HG03354 (cell line): ENCODE measurements at regions not wholly inside any gene's neighbourhood (a gene's known extent, or its start where the extent isn't known, plus 50 kb on each side); places are given as distances from the start of the nearest gene placed in this dataset.
"Not testable (repeated sequence)": the region's sequence is repeated elsewhere in the genome, so short reads cannot be mapped to it uniquely, and the experiment has no call there.

Experiments used
- ATAC-seq: cut with Tn5 transposase; IDR thresholded peaks from one replicate; pipeline ENCODE4 v1.9.1; 2021; ENCODE audit warnings: mild to moderate bottlenecking; ENCODE audit not compliant: unreplicated experiment, poor library complexity, severe bottlenecking

DNA sequence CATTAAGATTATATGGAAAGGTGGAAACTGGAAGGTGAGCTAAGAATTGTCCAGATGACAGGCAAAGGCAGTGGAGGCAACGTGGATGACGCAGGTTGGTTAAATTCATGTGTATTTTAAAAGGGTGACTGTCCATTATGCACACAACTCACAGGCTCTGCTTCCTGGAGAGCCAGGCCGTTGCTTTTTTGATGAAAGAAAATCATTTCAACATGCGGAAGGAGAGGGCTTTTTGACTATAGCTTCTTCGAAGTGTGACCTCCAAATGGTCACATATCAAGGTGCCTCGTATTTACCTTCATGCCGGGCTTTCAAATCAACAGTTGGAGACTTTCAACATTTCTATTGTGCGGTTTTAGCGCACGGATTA, 126.7 kb downstream of the MYCN start:
- no peak for ATAC-seq

DNA sequence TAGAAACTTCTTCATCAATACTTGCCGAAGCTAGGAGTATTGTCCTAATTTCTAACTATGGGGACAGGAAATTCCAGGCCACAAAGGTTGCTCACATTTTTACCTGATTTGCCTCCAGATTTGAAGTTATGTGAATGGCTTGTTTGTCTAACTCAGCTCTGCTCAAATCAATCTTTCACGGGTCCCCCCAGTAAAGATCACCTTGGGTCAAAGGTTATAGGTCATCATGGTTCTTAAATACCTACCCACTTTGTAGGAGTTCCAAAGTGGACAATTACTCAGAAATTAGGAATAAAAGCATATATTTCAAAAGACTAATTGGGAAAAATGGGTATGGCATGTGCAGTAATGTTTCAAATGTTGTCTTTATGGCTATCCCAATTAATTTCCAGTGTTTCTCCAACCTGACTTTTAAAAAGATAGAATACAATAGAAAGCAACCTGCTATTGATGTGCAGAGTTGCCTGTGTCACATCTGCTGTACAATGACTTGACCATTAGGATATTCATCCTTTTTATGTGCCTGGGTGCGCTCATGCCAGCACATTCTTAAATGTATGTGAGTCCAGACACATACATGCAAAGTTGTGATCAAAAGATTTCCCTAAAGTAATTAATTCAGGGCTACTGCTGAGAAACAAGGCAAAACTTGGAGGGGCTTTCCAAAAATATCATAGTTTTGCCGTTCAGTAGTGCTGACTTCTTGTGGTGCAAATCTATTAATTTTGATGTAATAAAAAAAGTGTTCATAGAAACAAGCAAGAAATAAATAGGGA, 126.1 kb downstream of the MYCN start:
- no peak for ATAC-seq

DNA sequence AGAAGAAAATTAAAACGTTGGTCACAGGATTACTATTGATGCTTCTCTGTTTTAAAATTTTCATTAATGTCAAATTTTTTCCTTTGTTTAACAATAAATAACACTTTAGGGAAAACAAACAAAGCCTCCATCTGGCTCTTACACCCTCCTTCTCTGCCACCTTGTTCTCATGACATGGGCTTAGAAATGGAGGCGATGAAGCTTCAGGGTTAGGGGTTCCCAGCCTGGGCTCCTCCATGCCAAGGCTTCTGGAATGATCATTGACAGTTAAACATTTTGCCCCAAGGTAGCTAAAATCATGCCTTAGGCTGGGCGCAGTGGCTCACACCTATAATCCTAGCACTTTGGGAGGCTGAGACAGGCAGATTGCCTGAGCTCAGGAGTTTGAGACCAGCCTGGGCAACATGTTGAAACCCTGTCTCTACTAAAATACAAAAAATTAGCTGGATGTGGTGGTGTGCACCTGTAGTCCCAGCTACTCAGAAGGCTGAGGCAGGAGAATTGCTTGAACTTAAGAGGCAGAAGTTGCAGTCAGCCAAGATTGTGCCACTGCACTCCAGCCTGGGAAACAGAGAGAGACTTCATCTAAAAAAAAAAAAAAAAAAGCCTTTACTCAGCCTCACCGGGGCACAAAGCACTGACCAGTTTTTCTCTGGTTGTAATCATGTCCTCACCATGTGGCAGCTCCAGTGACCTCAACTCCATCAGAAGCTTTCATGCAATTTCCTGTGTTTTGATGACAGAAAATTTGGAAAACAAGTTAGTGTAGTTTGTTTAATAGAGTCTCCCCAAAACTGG, 125.1 kb downstream of the MYCN start:
- ATAC-seq, result not testable (repeated sequence)

DNA sequence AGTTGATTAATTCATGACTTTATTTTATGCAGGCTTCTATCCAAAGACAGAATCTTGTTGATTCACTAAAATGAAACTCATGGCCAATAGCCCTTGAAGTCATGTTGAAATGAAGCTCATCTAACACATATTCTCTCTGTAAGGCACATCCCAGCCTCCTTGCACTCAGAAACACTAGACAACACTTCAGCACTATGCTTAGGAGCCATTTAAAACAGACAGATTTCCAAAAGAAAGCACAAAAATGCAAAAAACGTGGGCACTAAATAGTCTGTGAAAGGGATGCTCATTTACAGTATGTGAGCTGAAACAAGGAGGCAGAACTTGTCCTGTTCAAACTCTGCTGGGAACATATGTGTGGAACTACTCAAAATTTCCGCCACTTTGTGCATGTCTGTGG, 124.4 kb downstream of the MYCN start:
- no peak for ATAC-seq

DNA sequence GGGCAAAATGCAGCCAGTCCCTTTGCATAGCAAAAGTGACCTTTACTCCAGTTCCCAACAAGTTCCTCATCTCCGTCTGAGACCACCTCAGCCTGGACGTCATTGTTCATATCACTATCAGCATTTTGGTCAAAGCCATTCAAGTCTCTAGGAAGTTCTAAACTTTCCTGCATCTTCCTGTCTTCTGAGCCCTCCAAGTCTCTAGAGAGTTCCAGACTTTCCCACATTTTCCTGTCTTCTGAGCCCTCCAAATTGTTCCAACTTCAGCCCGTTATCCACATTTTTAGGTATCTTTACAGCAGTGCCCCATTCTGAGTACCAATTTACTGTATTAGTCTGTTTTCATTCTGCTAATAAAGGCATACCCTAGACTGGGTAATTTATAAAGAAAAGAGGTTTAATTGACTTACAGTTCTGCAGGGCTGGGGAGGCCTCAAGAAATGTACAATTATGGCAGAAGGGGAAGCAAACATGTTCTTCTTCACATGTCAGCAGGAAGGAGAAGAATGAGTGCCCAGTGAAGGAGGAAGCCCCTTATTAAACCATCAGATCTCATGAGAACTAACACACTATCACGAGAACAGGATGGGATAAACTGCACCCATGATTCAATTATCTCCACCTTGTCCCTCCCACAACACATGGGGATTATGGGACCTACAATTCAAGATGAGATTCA, 123.7 kb downstream of the MYCN start:
- no peak for ATAC-seq

DNA sequence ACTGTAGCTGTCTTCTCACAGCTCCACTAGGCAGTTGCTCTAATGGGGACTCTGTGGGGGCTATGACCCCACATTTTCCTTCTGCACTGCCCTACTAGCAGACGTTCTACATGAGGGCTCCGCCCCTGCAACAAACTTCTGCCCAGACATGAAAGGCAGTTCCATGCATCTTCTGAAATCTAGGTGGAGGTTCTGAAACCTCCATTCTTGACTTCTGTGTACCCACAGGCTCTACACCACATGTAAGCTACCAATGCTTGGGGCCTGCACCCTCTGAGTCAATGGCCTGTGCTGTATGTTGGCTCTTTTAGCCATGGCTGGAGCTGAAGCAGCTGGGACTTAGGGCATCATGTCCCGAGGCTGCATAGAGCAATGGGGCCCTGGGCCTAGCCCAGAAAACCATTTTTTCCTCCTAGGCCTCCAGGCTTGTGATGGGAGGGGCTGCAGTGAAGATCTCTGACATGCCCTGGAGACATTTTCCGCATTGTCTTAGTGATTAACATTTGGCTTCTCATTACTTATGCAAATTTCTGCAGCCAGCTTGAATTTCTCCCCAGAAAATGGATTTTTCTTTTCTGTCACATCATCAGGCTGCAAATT, 123.0 kb downstream of the MYCN start:
- no peak for ATAC-seq

DNA sequence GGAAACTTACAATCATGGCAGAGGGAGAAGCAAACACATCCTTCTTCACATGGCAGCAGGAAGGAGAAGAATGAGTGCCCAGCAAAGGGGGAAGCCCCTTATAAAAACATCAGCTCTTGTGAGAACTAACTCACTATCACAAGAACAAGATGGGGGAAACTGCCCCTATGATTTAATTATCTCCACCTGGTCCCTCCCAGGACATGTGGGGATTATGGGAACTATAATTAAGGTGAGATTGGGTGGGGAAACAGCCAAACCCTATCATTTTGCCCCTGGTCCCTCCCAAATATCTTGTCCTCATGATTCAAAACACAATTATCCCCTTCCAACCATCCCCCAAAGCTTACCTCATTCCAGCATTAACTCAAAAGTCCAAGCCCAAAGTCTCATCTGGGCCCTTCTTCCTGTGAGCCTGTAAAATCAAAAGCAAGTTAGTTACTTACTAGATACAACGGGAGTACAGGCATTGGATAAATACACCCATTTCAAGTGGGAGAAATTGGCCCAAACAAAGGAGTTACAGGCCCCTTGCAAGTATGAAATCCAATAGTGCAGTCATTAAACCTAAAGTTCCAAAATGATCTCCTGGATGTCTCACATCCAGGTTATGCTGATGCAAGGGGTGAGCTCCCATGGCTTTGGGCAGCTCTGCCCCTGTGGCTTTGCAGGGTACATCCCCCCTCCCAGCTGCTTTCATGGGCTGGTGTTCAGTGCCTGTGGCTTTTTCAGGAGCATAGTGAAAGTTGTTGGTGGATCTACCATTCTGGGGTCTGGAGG, 122.3 kb downstream of the MYCN start:
- no peak for ATAC-seq

DNA sequence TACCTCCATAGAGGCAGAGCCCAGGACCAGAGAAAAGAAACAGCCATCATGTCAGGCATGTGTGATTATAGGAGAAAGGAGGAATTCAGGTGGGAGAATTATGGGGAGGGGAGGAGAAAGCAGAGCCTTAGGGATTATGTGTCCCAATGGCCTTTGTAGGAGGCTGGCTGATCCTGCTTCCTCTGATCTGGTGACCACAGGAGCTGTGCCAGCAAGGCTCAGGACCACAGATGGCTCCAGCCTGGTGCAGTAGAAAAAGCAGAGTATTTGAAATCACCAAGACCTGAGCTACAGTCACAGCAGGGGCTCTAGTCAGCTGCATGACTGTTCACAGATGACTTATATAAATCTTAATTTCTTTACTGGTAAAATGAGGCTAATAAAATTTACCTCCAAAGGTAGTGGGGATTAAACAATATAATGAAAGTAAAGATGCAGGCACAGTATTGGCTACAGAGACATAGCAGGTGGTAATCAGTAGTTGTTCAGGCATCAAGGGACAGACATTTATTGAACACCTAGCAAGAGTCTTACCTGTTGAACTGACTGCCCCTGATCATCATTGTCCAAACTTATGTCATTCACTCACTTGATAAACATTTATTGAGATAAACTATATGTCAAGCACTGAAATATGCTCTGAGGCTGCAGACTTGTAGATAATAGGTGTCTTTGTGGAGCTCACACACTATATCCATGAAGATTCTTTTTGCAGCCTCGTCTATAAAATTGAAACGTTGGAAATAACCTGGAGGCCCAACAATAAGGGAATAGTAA, 121.3 kb downstream of the MYCN start:
- no peak for ATAC-seq

DNA sequence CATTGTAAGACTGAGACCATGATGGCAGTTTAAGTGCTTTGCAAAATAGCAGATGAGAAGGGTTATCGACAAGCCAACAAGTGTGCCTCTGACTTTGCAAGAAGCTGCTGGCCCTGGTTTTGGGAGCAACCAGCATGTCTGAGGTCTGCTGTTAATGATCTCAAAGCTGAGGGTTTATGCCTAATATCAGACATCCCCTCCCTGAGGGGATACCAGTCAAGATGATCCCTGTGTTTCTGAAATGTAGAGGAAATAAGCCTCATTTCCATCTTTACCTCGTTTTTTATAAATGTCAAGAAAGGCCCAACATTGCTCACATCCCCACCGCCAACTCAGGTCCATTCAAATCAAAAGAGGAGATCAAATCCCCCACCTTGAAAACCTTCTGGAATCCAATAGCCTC, 120.6 kb downstream of the MYCN start:
- ATAC-seq, result no peak

DNA sequence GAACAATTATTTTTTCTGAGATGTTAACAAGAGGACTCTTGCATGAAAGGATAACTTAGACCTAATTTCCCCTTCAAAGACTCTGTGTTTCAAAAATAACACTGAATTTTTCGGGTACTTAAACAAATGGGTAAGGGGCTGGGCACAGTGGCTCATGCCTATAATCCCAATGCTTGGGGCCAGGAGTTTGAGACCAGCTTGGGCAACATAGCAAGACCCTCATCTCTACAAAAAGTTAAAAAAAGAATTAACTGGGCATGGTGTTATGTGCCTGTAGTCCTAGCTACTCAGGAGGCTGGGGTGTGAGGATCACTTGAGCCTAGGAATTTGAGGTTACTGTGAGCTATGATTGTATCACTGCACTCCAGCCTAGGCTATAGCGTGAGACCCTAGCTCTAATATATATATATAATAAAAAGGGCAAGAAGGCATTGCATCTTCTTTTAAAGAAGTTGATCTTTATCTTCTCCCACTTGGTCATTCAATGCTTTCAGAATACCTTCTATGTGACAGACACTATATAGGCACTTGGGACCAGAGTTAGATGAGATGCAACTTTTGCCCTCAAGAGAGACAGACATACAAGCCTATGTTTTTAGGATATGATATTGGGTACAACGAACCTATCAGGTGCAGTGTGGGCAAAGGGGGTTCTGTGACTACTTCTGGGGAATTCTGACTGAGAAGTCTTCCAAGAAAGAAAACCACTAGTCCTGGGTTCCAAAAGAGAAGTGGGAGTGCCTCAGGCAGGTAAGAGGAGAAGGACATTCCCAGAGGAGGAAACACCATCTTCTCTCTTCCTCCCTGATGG, 120.0 kb downstream of the MYCN start:
- no peak for ATAC-seq

DNA sequence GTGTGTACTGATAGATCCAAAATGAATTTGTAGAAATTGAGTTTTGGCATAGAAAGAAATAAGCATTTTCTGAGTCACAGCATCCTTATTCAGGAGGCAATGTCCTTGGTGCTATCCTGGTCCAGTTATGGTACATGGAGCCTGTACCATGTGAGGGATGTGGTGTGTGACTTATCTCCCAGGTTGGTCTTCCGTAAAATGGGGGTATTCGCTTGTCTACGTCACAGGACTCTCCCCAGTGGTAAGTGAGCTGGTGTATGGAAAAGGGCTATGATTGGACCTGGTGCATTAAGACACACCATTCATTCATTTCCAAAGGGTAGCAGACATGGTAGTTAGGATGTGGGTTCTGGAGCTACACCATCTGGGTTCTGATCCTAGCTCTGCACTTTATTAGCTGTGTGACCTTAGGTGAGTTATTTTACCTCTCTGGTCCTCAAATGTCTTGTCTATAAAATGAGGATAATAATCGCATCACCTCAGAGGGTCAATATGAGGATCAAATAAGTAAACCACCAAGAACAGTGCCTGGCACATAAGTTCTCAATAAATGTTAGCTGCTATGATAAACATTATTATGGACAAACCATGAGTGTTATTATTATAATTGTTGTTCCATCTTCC, 119.2 kb downstream of the MYCN start:
- ATAC-seq, result no peak

DNA sequence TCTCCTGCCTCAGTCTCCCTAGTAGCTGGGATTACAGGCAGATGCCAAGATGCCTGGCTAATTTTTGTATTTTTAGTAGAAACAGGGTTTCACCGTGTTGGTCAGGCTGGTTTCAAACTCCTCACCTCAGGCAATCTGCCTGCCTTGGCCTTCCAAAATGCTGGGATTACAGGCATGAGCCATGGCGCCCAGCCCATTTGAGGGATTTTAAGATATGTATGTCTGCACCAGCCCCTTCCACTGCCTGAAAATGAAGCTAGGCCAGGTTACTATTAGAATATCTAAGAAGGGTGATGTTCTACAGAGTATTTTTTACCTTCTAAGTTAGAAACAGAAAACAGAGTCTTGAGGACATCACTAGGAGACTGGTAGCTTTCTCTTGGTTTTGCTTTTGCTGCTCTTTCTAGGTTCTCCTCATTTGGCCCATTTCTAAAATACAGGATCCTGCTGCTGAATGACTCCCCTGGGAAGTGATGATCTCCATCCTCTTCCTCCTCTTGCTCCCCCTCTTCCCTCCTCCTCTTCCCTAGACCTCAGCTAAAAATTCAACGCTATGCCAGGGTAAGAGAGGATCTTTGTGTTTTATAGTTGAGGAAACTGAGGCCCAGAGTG, 118.5 kb downstream of the MYCN start:
- ATAC-seq, result no peak

DNA sequence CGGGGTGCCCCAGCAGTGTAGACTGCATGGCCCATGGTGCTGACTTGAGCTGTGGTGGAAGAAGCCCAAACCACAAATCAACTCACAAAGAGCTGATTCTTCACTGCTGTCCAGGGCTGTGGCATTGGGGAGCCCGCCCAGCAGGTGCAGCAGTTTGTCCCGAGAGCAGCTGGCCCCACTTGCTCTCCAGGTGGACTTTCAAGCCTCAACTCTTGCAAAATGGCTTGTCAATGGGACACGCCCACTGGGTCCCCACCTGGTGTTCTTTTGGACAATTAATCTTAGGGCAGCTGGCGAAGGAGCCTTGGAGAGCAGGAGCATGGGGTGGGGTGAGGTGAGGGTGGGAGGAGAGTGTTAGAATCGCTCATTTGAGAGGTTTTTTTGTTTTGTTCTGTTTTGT, 117.9 kb downstream of the MYCN start:
- ATAC-seq, result no peak

DNA sequence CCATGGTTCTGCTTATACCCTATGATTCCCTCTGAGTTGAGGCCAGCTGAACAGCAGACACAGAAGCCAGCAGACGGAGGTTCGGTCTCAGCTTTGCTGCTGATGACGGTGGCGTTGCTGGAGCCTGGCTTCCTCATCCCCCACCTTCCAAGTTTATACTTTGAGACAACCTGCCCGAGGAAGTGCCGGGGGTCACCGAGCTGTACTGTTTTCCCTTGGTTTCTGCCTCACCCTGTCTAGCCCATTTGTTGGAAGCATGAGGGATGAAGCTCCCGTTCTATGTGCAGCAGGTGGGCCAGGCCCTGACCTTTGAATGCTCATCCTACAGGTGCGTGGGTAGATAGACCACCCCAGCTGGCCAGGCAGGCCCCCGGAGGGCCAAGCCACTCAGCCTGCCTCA, 117.3 kb downstream of the MYCN start:
- ATAC-seq, result no peak

DNA sequence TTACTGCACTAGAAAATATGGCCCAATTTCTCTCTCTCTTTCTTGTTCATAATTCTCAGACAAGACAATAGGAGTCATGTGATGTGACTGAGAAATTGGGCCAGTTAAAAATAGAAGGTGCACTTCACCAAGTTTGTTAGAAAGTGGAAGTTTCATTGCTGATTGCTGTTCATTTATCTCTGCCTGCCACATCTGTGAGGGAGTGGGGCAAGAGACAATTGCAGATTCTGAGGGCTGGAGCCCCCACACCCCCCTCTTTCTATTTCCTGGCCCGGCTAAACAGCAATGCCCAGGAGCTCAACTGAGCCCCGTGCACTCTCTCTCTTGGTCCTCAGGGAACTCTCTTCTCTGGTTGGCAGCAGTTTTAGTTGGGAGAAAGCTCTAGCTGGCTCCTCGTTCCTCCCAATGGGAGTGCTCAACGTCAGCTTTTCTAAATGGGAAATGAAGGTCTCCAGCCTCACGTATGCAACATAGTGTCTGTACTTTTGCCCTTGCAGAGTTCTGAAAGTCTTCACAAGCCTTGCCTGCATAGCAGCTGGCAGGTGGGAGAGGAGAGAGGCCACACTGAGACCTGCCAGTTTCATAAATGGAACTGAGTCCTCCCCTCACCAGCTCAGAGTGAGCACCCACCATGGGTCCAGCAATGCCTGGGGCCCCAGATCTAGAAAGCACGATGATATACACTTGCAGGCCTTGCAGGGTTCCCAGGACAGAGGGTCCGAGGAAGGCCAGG, 115.7 kb downstream of the MYCN start:
- ATAC-seq, result peak; percentile 64

DNA sequence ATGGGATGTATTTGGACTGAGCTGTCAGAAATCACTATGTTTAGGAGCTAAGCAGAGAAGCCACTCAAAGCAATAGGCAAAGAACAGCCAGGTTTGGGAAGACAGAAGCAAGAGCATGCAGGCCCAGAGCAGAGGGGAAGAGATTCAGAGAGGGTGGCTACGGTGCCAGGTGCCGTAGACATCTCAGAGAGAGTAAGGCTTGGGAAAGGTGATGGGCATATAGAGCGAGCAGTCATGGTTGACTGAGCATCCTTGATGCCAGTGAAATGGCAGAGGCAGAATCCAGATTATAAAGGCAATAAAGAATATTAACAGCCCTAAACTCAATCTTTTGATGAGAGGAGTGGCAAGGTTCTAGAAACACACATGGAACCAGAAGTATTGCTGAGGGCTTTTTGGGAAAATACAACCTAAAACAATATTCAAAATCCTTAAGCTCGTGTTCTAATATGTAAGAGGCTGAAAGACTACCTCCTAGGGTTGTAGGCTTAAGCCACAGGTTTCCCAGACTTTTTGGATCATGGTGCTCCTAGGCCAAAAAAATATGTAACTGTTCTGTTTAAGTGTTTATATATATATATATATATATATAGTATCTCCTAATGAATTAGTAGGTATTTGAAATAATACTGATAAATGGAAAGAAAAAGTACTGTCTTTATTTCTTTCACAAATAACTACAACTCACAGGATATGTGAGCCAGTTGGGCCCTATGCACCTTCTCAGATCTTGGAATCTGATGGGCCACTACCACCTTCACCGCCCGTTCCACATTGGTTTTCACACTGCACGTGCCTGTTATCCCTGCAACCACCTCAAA, 113.3 kb downstream of the MYCN start:
- ATAC-seq, result no peak
